Neural cell (in vitro differentiated cells): ENCODE measurements at regions not wholly inside any gene's neighbourhood (a gene's known extent, or its start where the extent isn't known, plus 50 kb on each side); places are given as distances from the start of the nearest gene placed in this dataset.
A peak's percentile ranks its signal among the peaks of the same experiment; 100 is the strongest.

Source experiments
- H2AFZ ChIP-seq: fragments of 200-600, 300-800 bp; sonication (generic), shearing (Covaris generic); 2 replicates; pipeline ENCODE4 v1.6.0; 2014; ENCODE audit warnings: low read depth, mild to moderate bottlenecking, antibody characterized with exemption, low read length, moderate library complexity
- H3F3A ChIP-seq: fragments of 200-600 bp; shearing (Covaris generic); 2 replicates; pipeline ENCODE4 v1.6.1; 2016; ENCODE audit warnings: mild to moderate bottlenecking, moderate library complexity, mixed read lengths, antibody characterized with exemption, low read length; ENCODE audit not compliant: insufficient read depth, poor library complexity, severe bottlenecking
- H3K27ac ChIP-seq: fragments of 200-600, 300-800 bp; sonication (generic), shearing (Covaris generic); 2 replicates; pipeline ENCODE4 v1.5.1; 2014; ENCODE audit warnings: mild to moderate bottlenecking, low read length, moderate library complexity
- H3K27me3 ChIP-seq: fragments of 300-800, 200-600 bp; sonication (generic), shearing (Covaris generic); 2 replicates; pipeline ENCODE4 v1.6.0; 2014; ENCODE audit warnings: mild to moderate bottlenecking, low read depth, low read length, moderate library complexity; ENCODE audit not compliant: insufficient read depth
- H3K36me3 ChIP-seq: fragments of 300-800, 200-600 bp; sonication (generic), shearing (Covaris generic); 2 replicates; pipeline ENCODE4 v1.5.1; 2014; ENCODE audit warnings: mild to moderate bottlenecking, antibody characterized with exemption, low read length, moderate library complexity; ENCODE audit not compliant: insufficient read depth
- H3K4me2 ChIP-seq: fragments of 300-800, 200-600 bp; sonication (generic), shearing (Covaris generic); 2 replicates; pipeline ENCODE4 v1.6.0; 2014; ENCODE audit warnings: mild to moderate bottlenecking, low read length
- H3K4me3 ChIP-seq: fragments of 300-800, 200-600 bp; sonication (generic), shearing (Covaris generic); 2 replicates; pipeline ENCODE4 v1.5.1; 2014; ENCODE audit warnings: mild to moderate bottlenecking, low read length, moderate library complexity
- H3K79me2 ChIP-seq: fragments of 200-600 bp; shearing (Covaris generic); replicated peaks from 2 replicates; pipeline ENCODE4 v1.6.0; 2014; ENCODE audit warnings: mild to moderate bottlenecking, low read length, moderate library complexity; ENCODE audit not compliant: insufficient read depth
- H3K9ac ChIP-seq: fragments of 300-800, 200-600 bp; sonication (generic), shearing (Covaris generic); 2 replicates; pipeline ENCODE4 v1.6.1; 2016; ENCODE audit warnings: mild to moderate bottlenecking, low read length, mixed read lengths
- H3K9me2 ChIP-seq: fragments of 200-600 bp; shearing (Covaris generic); 2 replicates; pipeline ENCODE4 v1.6.1; 2016; ENCODE audit warnings: mild to moderate bottlenecking, low read length, mixed read lengths; ENCODE audit not compliant: insufficient read depth
- H3K9me3 ChIP-seq: fragments of 200-600, 300-800 bp; sonication (generic), shearing (Covaris generic); 2 replicates; pipeline ENCODE4 v1.6.1; 2016; ENCODE audit warnings: mild to moderate bottlenecking, mixed run types, low read length, moderate library complexity, mixed read lengths
- H4K20me1 ChIP-seq: fragments of 200-600 bp; shearing (Covaris generic); 2 replicates; pipeline ENCODE4 v1.6.1; 2016; ENCODE audit warnings: mild to moderate bottlenecking, mixed run types; ENCODE audit not compliant: insufficient read depth
- EP300 ChIP-seq: fragments of 450-650 bp; conservative IDR thresholded peaks from 2 replicates; pipeline ENCODE4 v1.6.1; 2014; ENCODE audit warnings: antibody characterized with exemption, mild to moderate bottlenecking, moderate library complexity; ENCODE audit not compliant: poor library complexity, severe bottlenecking
- EZH2 ChIP-seq: fragments of 200-600, 300-800 bp; shearing (Covaris generic), sonication (generic); IDR thresholded peaks from 2 replicates; pipeline ENCODE4 v1.6.1; 2014; ENCODE audit warnings: antibody characterized with exemption, low read length, borderline replicate concordance, mild to moderate bottlenecking; ENCODE audit not compliant: insufficient read depth, poor library complexity, severe bottlenecking
- MXI1 ChIP-seq: fragments of 450-650 bp; conservative IDR thresholded peaks from 2 replicates; pipeline ENCODE4 v1.6.1; 2014; ENCODE audit warnings: antibody characterized with exemption, mild to moderate bottlenecking; ENCODE audit not compliant: poor library complexity, severe bottlenecking
- POLR2AphosphoS5 ChIP-seq: IDR thresholded peaks from 2 replicates; pipeline ENCODE4 v1.6.1; 2012
- RAD21 ChIP-seq: fragments of 450-650 bp; conservative IDR thresholded peaks from 2 replicates; pipeline ENCODE4 v1.6.1; 2014; ENCODE audit warnings: antibody characterized with exemption, mild to moderate bottlenecking, moderate library complexity
- SMC3 ChIP-seq: fragments of 450-650 bp; conservative IDR thresholded peaks from 2 replicates; pipeline ENCODE4 v1.6.1; 2014; ENCODE audit warnings: antibody characterized with exemption, mild to moderate bottlenecking, moderate library complexity; ENCODE audit not compliant: poor library complexity
- TAF1 ChIP-seq: IDR thresholded peaks from 2 replicates; pipeline ENCODE4 v1.6.1; 2012; ENCODE audit warnings: low read depth
- TF ChIP-seq, protein P1 (sequence below): fragments of 450-650 bp; IDR thresholded peaks from 2 replicates; pipeline ENCODE4 v1.5.1; 2014; ENCODE audit warnings: antibody characterized with exemption, mild to moderate bottlenecking, moderate library complexity; ENCODE audit not compliant: poor library complexity, severe bottlenecking
- TF ChIP-seq, protein P2 (sequence below): IDR thresholded peaks from 2 replicates; pipeline ENCODE4 v1.6.1; 2012; ENCODE audit warnings: borderline replicate concordance

DNA sequence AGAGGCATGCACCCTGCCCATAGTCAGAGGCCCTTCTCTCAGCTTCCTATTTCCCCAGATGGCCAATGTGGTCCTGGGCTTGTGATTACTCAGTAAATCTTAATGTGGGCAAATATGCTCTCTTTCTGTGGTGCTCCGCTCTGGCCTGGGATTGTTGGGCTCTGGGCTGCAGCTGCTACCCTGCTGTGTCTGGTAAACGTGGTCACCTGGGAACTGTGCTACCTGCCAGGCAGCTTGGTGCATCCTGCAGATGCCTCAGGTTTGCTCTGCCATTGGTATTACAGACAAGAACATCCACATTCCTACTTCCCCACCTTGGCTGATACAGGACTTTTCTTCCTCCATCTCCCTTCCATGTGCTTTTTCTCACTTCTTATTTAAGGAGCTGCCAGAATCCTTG, 611.5 kb upstream of the IMPG1 start:
- Histone ChIP-seq H3K4me3 (no peak overlapping the region), H3K36me3 (no peaks in the 10 kb centered on the region), H3K9me2 (no peaks in the 10 kb centered on the region), H3K27me3 (no peaks in the 10 kb centered on the region), H3F3A (no peaks in the 10 kb centered on the region), H3K27ac (no peak overlapping the region), H3K79me2 (no peaks in the 10 kb centered on the region), H3K4me2 (no peak overlapping the region), H3K9ac (no peak overlapping the region), H3K9me3 (no peaks in the 10 kb centered on the region), H2AFZ (no peak overlapping the region), H4K20me1 (no peaks in the 10 kb centered on the region)
- TF ChIP-seq RAD21, result no peak
- TF ChIP-seq TAF1, result no peak
- TF ChIP-seq, protein P1, sequence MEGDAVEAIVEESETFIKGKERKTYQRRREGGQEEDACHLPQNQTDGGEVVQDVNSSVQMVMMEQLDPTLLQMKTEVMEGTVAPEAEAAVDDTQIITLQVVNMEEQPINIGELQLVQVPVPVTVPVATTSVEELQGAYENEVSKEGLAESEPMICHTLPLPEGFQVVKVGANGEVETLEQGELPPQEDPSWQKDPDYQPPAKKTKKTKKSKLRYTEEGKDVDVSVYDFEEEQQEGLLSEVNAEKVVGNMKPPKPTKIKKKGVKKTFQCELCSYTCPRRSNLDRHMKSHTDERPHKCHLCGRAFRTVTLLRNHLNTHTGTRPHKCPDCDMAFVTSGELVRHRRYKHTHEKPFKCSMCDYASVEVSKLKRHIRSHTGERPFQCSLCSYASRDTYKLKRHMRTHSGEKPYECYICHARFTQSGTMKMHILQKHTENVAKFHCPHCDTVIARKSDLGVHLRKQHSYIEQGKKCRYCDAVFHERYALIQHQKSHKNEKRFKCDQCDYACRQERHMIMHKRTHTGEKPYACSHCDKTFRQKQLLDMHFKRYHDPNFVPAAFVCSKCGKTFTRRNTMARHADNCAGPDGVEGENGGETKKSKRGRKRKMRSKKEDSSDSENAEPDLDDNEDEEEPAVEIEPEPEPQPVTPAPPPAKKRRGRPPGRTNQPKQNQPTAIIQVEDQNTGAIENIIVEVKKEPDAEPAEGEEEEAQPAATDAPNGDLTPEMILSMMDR, result no peak
- TF ChIP-seq EP300, result no peak
- TF ChIP-seq POLR2AphosphoS5, result no peak
- TF ChIP-seq, protein P2, sequence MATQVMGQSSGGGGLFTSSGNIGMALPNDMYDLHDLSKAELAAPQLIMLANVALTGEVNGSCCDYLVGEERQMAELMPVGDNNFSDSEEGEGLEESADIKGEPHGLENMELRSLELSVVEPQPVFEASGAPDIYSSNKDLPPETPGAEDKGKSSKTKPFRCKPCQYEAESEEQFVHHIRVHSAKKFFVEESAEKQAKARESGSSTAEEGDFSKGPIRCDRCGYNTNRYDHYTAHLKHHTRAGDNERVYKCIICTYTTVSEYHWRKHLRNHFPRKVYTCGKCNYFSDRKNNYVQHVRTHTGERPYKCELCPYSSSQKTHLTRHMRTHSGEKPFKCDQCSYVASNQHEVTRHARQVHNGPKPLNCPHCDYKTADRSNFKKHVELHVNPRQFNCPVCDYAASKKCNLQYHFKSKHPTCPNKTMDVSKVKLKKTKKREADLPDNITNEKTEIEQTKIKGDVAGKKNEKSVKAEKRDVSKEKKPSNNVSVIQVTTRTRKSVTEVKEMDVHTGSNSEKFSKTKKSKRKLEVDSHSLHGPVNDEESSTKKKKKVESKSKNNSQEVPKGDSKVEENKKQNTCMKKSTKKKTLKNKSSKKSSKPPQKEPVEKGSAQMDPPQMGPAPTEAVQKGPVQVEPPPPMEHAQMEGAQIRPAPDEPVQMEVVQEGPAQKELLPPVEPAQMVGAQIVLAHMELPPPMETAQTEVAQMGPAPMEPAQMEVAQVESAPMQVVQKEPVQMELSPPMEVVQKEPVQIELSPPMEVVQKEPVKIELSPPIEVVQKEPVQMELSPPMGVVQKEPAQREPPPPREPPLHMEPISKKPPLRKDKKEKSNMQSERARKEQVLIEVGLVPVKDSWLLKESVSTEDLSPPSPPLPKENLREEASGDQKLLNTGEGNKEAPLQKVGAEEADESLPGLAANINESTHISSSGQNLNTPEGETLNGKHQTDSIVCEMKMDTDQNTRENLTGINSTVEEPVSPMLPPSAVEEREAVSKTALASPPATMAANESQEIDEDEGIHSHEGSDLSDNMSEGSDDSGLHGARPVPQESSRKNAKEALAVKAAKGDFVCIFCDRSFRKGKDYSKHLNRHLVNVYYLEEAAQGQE, result no peak
- TF ChIP-seq MXI1, result no peak
- TF ChIP-seq EZH2, result no peak
- no peak for TF ChIP-seq SMC3

DNA sequence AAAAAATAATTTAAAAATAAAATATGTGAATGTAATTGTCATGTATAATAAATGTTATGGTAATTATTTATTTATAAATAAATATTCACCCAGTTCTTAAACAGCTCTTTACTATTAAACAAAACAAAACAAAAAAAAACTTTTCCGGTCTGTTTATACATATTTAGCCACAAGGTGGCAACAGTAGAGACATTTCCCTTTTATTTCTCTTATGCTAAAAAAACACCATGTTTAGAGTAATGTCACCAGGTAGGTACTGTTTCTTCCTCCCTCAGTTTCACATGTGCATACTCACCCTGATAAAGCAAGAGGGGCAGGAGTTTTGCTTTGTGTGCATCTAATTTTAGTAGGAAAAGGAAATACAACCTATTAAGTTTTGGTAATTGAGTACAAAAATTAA, 610.4 kb upstream of the IMPG1 start:
- Histone ChIP-seq H3K4me2 (no peak overlapping the region), H3K9me2 (no peaks in the 10 kb centered on the region), H3F3A (no peaks in the 10 kb centered on the region), H3K27me3 (no peaks in the 10 kb centered on the region), H4K20me1 (no peaks in the 10 kb centered on the region), H3K27ac (no peak overlapping the region), H2AFZ (no peak overlapping the region), H3K4me3 (no peak overlapping the region), H3K9ac (no peak overlapping the region), H3K79me2 (no peaks in the 10 kb centered on the region), H3K9me3 (no peaks in the 10 kb centered on the region), H3K36me3 (no peaks in the 10 kb centered on the region)
- TF ChIP-seq RAD21, result peak; percentile 64
- no peak for TF ChIP-seq EP300
- no peak for TF ChIP-seq EZH2
- no peak for TF ChIP-seq POLR2AphosphoS5
- no peak for TF ChIP-seq TAF1
- TF ChIP-seq, protein P2, result no peak
- TF ChIP-seq, protein P1, result peak; percentile 62
- peak; percentile 75 for TF ChIP-seq SMC3
- TF ChIP-seq MXI1, result no peak
